IMR-90 (cell line): ENCODE measurements at regions not wholly inside any gene's neighbourhood (a gene's known extent, or its start where the extent isn't known, plus 50 kb on each side); places are given as distances from the start of the nearest gene placed in this dataset.

ENCODE experiments used
- ATAC-seq: fragments of 200-7000 bp; cut with Tn5 transposase; 2 replicates; pipeline ENCODE4 v1.9.1; 2020; ENCODE audit warnings: low read depth, mild to moderate bottlenecking, moderate library complexity
- BruUV-seq: library from RNA; stranded (reverse); fragments of 400-500 nt; replicated peaks from 2 replicates; lab custom pipeline; 2021; lab: Mats Ljungman, UMichigan
- CTCF ChIA-PET: fragments of 300-600 bp; formaldehyde crosslinking; extraction: SDS; loops from one replicate; lab custom pipeline; 2021; ENCODE audit warnings: antibody characterized with exemption; lab: Yijun Ruan, JAX
- POLR2A ChIA-PET: fragments of 300-600 bp; sonication (Branson Sonifier 250); formaldehyde crosslinking; loops from one replicate; lab custom pipeline; 2022; ENCODE audit warnings: antibody characterized with exemption; ENCODE audit not compliant: unreplicated experiment; lab: Charles Lee
- DNase-seq: peaks from one replicate; pipeline ENCODE4 v3.0.0; 2013
- H2AFZ ChIP-seq: replicated peaks from 2 replicates; pipeline ENCODE3; 2013; ENCODE audit warnings: low read length, mild to moderate bottlenecking; ENCODE audit not compliant: poor library complexity
- H2AK5ac ChIP-seq: 2 replicates; pipeline ENCODE4 v1.6.1; 2013; ENCODE audit warnings: low read depth, low read length, inconsistent platforms
- H2AK9ac ChIP-seq: replicated peaks from 2 replicates; pipeline ENCODE3; 2013; ENCODE audit warnings: mild to moderate bottlenecking, low read depth, low read length, moderate library complexity; ENCODE audit not compliant: poor library complexity
- H2BK120ac ChIP-seq: 2 replicates; pipeline ENCODE4 v1.6.1; 2013; ENCODE audit warnings: low read depth, low read length, inconsistent platforms
- H2BK15ac ChIP-seq: 3 replicates; pipeline ENCODE4 v1.6.1; 2013; ENCODE audit warnings: low read depth, low read length, inconsistent platforms
- H2BK20ac ChIP-seq: 2 replicates; pipeline ENCODE4 v1.6.1; 2013; ENCODE audit warnings: low read depth, mild to moderate bottlenecking, inconsistent platforms, low read length, moderate library complexity
- H2BK5ac ChIP-seq: 2 replicates; pipeline ENCODE4 v1.6.1; 2013; ENCODE audit warnings: mild to moderate bottlenecking, low read depth, low read length, inconsistent platforms; ENCODE audit not compliant: poor library complexity, severe bottlenecking
- H3K14ac ChIP-seq: replicated peaks from 2 replicates; pipeline ENCODE4 v1.6.1; 2013; ENCODE audit warnings: low read depth, low read length, inconsistent platforms
- H3K18ac ChIP-seq: 2 replicates; pipeline ENCODE4 v1.6.1; 2013; ENCODE audit warnings: low read depth, low read length, control low read depth
- H3K23ac ChIP-seq: 2 replicates; pipeline ENCODE4 v1.6.1; 2013; ENCODE audit warnings: low read depth, low read length, inconsistent platforms
- H3K27ac ChIP-seq: 2 replicates; pipeline ENCODE4 v1.5.1; 2013; ENCODE audit warnings: mild to moderate bottlenecking, control low read depth, low read length; ENCODE audit not compliant: insufficient read depth
- H3K27me3 ChIP-seq: 2 replicates; pipeline ENCODE4 v1.6.1; 2013; ENCODE audit warnings: low read length; ENCODE audit not compliant: control insufficient read depth, insufficient read depth
- H3K36me3 ChIP-seq: 2 replicates; pipeline ENCODE4 v1.6.1; 2013; ENCODE audit warnings: low read length, mixed read lengths; ENCODE audit not compliant: control insufficient read depth, insufficient read depth
- H3K4ac ChIP-seq: 2 replicates; pipeline ENCODE4 v1.6.1; 2013; ENCODE audit warnings: low read depth, low read length, inconsistent platforms
- H3K4me1 ChIP-seq: 2 replicates; pipeline ENCODE4 v1.6.1; 2013; ENCODE audit warnings: low read length, mixed read lengths; ENCODE audit not compliant: control insufficient read depth, insufficient read depth
- H3K4me2 ChIP-seq: 2 replicates; pipeline ENCODE4 v1.6.1; 2013; ENCODE audit warnings: low read depth, mild to moderate bottlenecking, control low read depth, low read length, moderate library complexity
- H3K4me3 ChIP-seq: 2 replicates; pipeline ENCODE4 v1.5.1; 2013; ENCODE audit warnings: low read depth, mild to moderate bottlenecking, control low read depth, low read length, moderate library complexity; ENCODE audit not compliant: insufficient read depth
- H3K56ac ChIP-seq: 2 replicates; pipeline ENCODE4 v1.6.1; 2013; ENCODE audit warnings: low read length, inconsistent platforms; ENCODE audit not compliant: insufficient read depth; ENCODE audit errors: extremely low read depth
- H3K79me1 ChIP-seq, 2 experiments: 2 replicates each; pipeline ENCODE4 v1.6.1; 2013; ENCODE audit warnings: low read length in 2 of 2, inconsistent platforms in 1 of 2, low read depth in 1 of 2
- H3K9ac ChIP-seq: 2 replicates; pipeline ENCODE4 v1.6.1; 2013; ENCODE audit warnings: low read depth, low read length, control low read depth
- H3K9me1 ChIP-seq: 2 replicates; pipeline ENCODE4 v1.6.1; 2013; ENCODE audit warnings: low read length, inconsistent platforms; ENCODE audit not compliant: insufficient read depth
- H3K9me3 ChIP-seq: 2 replicates; pipeline ENCODE4 v1.6.1; 2013; ENCODE audit warnings: low read length; ENCODE audit not compliant: control insufficient read depth, insufficient read depth
- H4K20me1 ChIP-seq: 2 replicates; pipeline ENCODE4 v1.6.1; 2013; ENCODE audit warnings: low read length, inconsistent platforms; ENCODE audit not compliant: insufficient read depth
- H4K5ac ChIP-seq: 2 replicates; pipeline ENCODE4 v1.6.1; 2013; ENCODE audit warnings: mild to moderate bottlenecking, low read depth, low read length, control low read depth
- H4K8ac ChIP-seq, 2 experiments: 2 replicates each; pipeline ENCODE4 v1.6.1; 2013; ENCODE audit warnings: low read depth in 2 of 2, low read length in 2 of 2, control low read depth in 1 of 2, inconsistent platforms in 1 of 2
- H4K91ac ChIP-seq: 2 replicates; pipeline ENCODE4 v1.6.1; 2013; ENCODE audit warnings: low read depth, low read length, inconsistent platforms; ENCODE audit not compliant: insufficient read depth
- BHLHE40 ChIP-seq: fragments of 150-350 bp; IDR thresholded peaks from 2 replicates; pipeline ENCODE4 v1.6.1; 2016; ENCODE audit warnings: mild to moderate bottlenecking, low read depth, low read length
- CEBPB ChIP-seq: IDR thresholded peaks from 2 replicates; pipeline ENCODE4 v1.6.1; 2012; ENCODE audit warnings: low read depth, low read length, improper control_type of control experiment
- CHD1 ChIP-seq: IDR thresholded peaks from 2 replicates; pipeline ENCODE4 v1.6.1; 2012; ENCODE audit warnings: low read depth, low read length, improper control_type of control experiment
- CTCF ChIP-seq: conservative IDR thresholded peaks from 2 replicates; pipeline ENCODE4 v1.5.1; 2012; ENCODE audit warnings: mild to moderate bottlenecking, low read depth, low read length, improper control_type of control experiment
- ELK1 ChIP-seq: fragments of 150-350 bp; IDR thresholded peaks from 2 replicates; pipeline ENCODE4 v1.6.1; 2016; ENCODE audit warnings: low read depth, mild to moderate bottlenecking, low read length, moderate library complexity, borderline replicate concordance
- FOS ChIP-seq: fragments of 150-350 bp; IDR thresholded peaks from 2 replicates; pipeline ENCODE4 v1.6.1; 2016; ENCODE audit warnings: low read depth, low read length
- MAFK ChIP-seq: IDR thresholded peaks from 2 replicates; pipeline ENCODE4 v1.6.1; 2012; ENCODE audit warnings: low read depth, low read length, improper control_type of control experiment
- MAZ ChIP-seq: IDR thresholded peaks from 2 replicates; pipeline ENCODE4 v1.6.1; 2012; ENCODE audit warnings: low read depth, mild to moderate bottlenecking, low read length, improper control_type of control experiment, moderate library complexity, borderline replicate concordance
- MXI1 ChIP-seq: IDR thresholded peaks from 2 replicates; pipeline ENCODE4 v1.6.1; 2012; ENCODE audit warnings: low read depth, mild to moderate bottlenecking, low read length, moderate library complexity, borderline replicate concordance
- NFE2L2 ChIP-seq: fragments of 150-350 bp; IDR thresholded peaks from 2 replicates; pipeline ENCODE4 v1.6.1; 2016; ENCODE audit warnings: low read depth, mild to moderate bottlenecking, low read length
- POLR2A ChIP-seq: IDR thresholded peaks from 2 replicates; pipeline ENCODE4 v1.6.1; 2012; ENCODE audit warnings: mild to moderate bottlenecking, low read depth, low read length
- RAD21 ChIP-seq: IDR thresholded peaks from 2 replicates; pipeline ENCODE4 v1.6.1; 2012; ENCODE audit warnings: low read length, improper control_type of control experiment
- RCOR1 ChIP-seq: IDR thresholded peaks from 2 replicates; pipeline ENCODE4 v1.6.1; 2012; ENCODE audit warnings: mild to moderate bottlenecking, low read length, improper control_type of control experiment; ENCODE audit not compliant: insufficient replicate concordance
- RFX5 ChIP-seq: IDR thresholded peaks from 2 replicates; pipeline ENCODE4 v1.8.0; 2012; ENCODE audit warnings: low read depth, mild to moderate bottlenecking, low read length, moderate library complexity
- SMC3 ChIP-seq: fragments of 150-350 bp; IDR thresholded peaks from 2 replicates; pipeline ENCODE4 v1.6.1; 2016; ENCODE audit warnings: low read depth, mild to moderate bottlenecking, antibody characterized with exemption, low read length, moderate library complexity
- USF2 ChIP-seq: fragments of 150-350 bp; IDR thresholded peaks from 2 replicates; pipeline ENCODE4 v1.6.1; 2017; ENCODE audit warnings: mild to moderate bottlenecking, antibody characterized with exemption, low read length, low read depth
- WGBS, 2 experiments: methylation state at CpG; one replicate each; pipeline versions ENCODE4 v1.1.5 to v1.1.7; 2013; ENCODE audit warnings: missing lambda C conversion rate in 2 of 2; ENCODE audit not compliant: insufficient read length in 1 of 2; ENCODE audit errors: extremely low coverage in 2 of 2; 5-methylcytosine and 5-hydroxymethylcytosine counted together
- dilution Hi-C: fragments of 300-500 bp; cut with HindIII; formaldehyde crosslinking; loops from one replicate; pipeline ENCODE4 v1.14.3; 2018; ENCODE audit warnings: low sequenced_read_pairs; ENCODE audit not compliant: unreplicated experiment
- in situ Hi-C: fragments of 300-500 bp; cut with MboI; formaldehyde crosslinking; loops from 3 replicates; pipeline ENCODE4 v1.14.3; 2019; ENCODE audit warnings: low sequenced_read_pairs, inconsistent platforms, mixed read lengths
- intact Hi-C: fragments of 100-400 bp; cut with micrococcal nuclease; formaldehyde crosslinking; loops from 2 replicates; pipeline ENCODE4 v1.10.0; 2022

GRCh38 chr11:134795017-134795416 is 383.0 kb upstream of the B3GAT1 start:
- no TSS peak for BruUV-seq
- intact Hi-C loops, result no loop called here
- DNase-seq, result no peak

More at GRCh38 chr11:134795017-134795416, 383.0 kb upstream of the B3GAT1 start:
- no peak overlapping the region for H2AFZ ChIP-seq
- H3K18ac ChIP-seq, result no peak overlapping the region
- H2BK5ac ChIP-seq, result no peak overlapping the region
- no peak overlapping the region for H3K23ac ChIP-seq
- H3K56ac ChIP-seq, result no peak overlapping the region
- no peak overlapping the region for H2AK9ac ChIP-seq
- H2BK15ac ChIP-seq, result no peak overlapping the region
- peaks cover 22% of the 10 kb centered on the region for H3K9me3 ChIP-seq
- CTCF ChIA-PET, result interaction anchor here (0.6 kb wide), 1 partner anchor 9 kb away, joined by 3 read pairs; no protein-coding TSS in a partner anchor
- in situ Hi-C loops (no loop called here), dilution Hi-C loops (no loop called here)
- H3K14ac ChIP-seq, result no peak overlapping the region
- no peak overlapping the region for H3K27ac ChIP-seq
- no peaks in the 10 kb centered on the region for H4K20me1 ChIP-seq
- no peak overlapping the region for H2BK20ac ChIP-seq
- no peak overlapping the region for H4K8ac ChIP-seq
- no CpG with 5 or more reads among the region's 7 CpGs for WGBS, 2 experiments
- H2BK120ac ChIP-seq, result no peak overlapping the region
- no peaks in the 10 kb centered on the region for H3K36me3 ChIP-seq
- no peak for ATAC-seq
- H3K9me1 ChIP-seq, result no peaks in the 10 kb centered on the region
- no peaks in the 10 kb centered on the region for H3K79me1 ChIP-seq
- H4K5ac ChIP-seq, result no peak overlapping the region
- no peak overlapping the region for H3K9ac ChIP-seq
- POLR2A ChIA-PET, result no interaction called here
- H3K4me1 ChIP-seq, result no peaks in the 10 kb centered on the region
- H3K4me2 ChIP-seq, result no peak overlapping the region
- H4K91ac ChIP-seq, result no peak overlapping the region
- H3K4me3 ChIP-seq, result no peak overlapping the region
- no peaks in the 10 kb centered on the region for H3K27me3 ChIP-seq
- H3K4ac ChIP-seq, result no peak overlapping the region
- no peak overlapping the region for H2AK5ac ChIP-seq
- TF ChIP-seq SMC3 (no peak), CHD1 (no peak), CEBPB (no peak), MAZ (no peak), USF2 (no peak), ELK1 (no peak), RFX5 (no peak), FOS (no peak), POLR2A (no peak), NFE2L2 (no peak), RCOR1 (no peak), CTCF (no peak), MXI1 (no peak), RAD21 (no peak), BHLHE40 (no peak), MAFK (no peak)
